ENCODE measurements at regions not wholly inside any gene's neighbourhood (a gene's known extent, or its start where the extent isn't known, plus 50 kb on each side); places are given as distances from the start of the nearest gene placed in this dataset.

DNA sequence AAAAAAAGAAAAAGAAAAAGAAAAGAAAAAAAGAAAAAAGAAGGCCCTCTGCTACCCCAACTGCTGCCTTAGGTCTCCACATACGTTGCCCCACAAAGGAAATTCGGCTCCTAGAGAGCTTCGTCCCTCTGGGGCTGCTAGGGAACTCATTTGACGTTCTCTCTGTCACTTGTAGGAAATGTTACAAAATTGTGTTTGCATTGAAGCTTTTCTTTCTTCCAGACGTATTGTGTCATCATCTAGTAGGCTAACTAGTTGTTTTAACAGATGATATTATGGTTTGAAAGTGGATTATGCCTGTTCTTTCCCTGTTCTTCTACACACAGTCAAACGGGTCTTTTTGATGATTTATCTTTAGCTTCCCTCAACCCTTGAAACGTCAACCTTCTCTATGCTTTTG lies 125.3 kb downstream of the BDH1 start:
- Histone ChIP-seq H3K9me3 (no peaks in the 10 kb centered on the region), H3K27ac (replicated peaks in 1 of 4) (peak overlapping the region; percentile 33 to 72 (median 39)), H3K36me3 (no peaks in the 10 kb centered on the region), H3K4me3 (no peak overlapping the region), H3K27me3 (no peaks in the 10 kb centered on the region), H3K4me1 (peaks cover 13 to 35% (median 24%) of the 10 kb centered on the region in 4 donors)
- WGBS: 37% methylated on average over 7 of the region's 7 CpGs
- intact Hi-C loops (cut with DNase I): no loop called here
- no peak for TF ChIP-seq POLR2A (IDR thresholded peaks at IDR 0.05; ENCODE audit: low read depth)
- TF ChIP-seq, protein P1, sequence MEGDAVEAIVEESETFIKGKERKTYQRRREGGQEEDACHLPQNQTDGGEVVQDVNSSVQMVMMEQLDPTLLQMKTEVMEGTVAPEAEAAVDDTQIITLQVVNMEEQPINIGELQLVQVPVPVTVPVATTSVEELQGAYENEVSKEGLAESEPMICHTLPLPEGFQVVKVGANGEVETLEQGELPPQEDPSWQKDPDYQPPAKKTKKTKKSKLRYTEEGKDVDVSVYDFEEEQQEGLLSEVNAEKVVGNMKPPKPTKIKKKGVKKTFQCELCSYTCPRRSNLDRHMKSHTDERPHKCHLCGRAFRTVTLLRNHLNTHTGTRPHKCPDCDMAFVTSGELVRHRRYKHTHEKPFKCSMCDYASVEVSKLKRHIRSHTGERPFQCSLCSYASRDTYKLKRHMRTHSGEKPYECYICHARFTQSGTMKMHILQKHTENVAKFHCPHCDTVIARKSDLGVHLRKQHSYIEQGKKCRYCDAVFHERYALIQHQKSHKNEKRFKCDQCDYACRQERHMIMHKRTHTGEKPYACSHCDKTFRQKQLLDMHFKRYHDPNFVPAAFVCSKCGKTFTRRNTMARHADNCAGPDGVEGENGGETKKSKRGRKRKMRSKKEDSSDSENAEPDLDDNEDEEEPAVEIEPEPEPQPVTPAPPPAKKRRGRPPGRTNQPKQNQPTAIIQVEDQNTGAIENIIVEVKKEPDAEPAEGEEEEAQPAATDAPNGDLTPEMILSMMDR (IDR thresholded peaks at IDR 0.05): no peak
- no peak for TF ChIP-seq EP300 (IDR thresholded peaks at IDR 0.05)
- TF ChIP-seq POLR2AphosphoS5 (IDR thresholded peaks at IDR 0.05): no peak
- no peak for DNase-seq (ENCODE audit: extremely low spot score)

DNA sequence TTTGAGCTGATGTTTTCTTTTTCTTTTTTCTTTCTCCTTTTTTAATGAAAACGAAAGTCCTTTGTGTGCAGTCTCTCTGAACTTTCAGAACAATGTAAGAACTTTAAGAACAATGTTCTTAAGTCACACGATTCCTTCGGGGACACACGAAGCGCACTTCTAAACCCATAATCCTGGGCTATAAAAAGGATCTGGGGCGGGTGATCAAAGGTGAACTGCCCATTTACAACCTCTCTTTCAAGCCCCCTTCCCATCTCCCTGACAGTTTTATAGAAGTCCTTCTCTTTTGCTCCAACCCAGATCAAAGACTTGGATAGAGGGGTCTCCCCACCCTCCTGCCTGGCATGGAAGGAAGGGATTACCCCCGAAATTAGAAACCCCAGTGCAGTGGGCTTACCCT lies 126.8 kb downstream of the BDH1 start:
- WGBS: 81% methylated on average over 7 of the region's 7 CpGs
- no peaks in the 10 kb centered on the region for H3K36me3 ChIP-seq
- intact Hi-C loops (cut with DNase I): no loop called here
- H3K4me1 ChIP-seq: peaks cover 13 to 35% (median 24%) of the 10 kb centered on the region in 4 donors
- no peaks in the 10 kb centered on the region for H3K27me3 ChIP-seq
- no peaks in the 10 kb centered on the region for H3K9me3 ChIP-seq
- TF ChIP-seq, protein P1 (IDR thresholded peaks at IDR 0.05): no peak
- no peak for TF ChIP-seq POLR2AphosphoS5 (IDR thresholded peaks at IDR 0.05)
- TF ChIP-seq POLR2A (IDR thresholded peaks at IDR 0.05; ENCODE audit: low read depth): no peak
- no peak for TF ChIP-seq EP300 (IDR thresholded peaks at IDR 0.05)
- no peak for DNase-seq (ENCODE audit: extremely low spot score)
- H3K27ac ChIP-seq (replicated peaks in 1 of 4): no peak overlapping the region
- H3K4me3 ChIP-seq: no peak overlapping the region

DNA sequence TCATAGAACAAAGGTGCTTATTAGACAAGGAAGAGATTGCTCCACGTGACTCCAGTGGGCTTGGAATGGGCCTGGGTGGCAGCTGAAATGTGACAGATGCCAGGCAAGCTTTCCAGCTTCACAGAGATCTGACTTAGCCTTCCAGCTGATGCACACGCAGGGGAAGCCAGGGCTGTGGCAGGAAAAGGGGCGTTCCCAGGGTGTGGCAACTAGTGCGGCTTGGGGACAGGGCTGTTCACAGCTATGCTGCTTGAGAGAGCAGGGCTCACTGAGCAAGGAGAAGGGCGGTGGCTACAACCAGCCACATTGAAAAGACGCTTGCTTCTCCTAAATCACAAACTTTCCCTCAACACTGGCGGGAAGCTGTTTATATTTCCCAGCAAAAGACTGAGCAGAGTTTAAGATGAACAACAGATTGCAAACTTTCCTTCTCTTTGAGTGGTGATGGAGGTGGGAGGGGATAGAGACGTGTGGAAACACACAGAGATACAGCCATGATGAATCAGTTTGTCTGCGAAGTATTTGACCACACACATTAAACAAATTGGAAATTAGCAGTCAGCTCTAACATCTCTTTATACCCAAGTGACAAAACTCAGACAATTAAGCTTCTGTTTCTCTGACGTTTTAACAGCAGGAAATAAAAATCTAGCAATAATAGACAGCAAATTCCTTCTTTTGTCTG lies 127.5 kb downstream of the BDH1 start:
- Histone ChIP-seq H3K9me3 (no peaks in the 10 kb centered on the region), H3K27me3 (no peaks in the 10 kb centered on the region), H3K4me3 (no peak overlapping the region), H3K27ac (replicated peaks in 1 of 4) (no peak overlapping the region), H3K36me3 (no peaks in the 10 kb centered on the region), H3K4me1 (peaks cover 13 to 38% (median 26%) of the 10 kb centered on the region in 4 donors)
- no peak for DNase-seq (ENCODE audit: extremely low spot score)
- intact Hi-C loops (cut with DNase I): no loop called here
- TF ChIP-seq, protein P1 (IDR thresholded peaks at IDR 0.05): no peak
- TF ChIP-seq POLR2AphosphoS5 (IDR thresholded peaks at IDR 0.05) (peak in 1 of 2 donors; percentile 34), EP300 (IDR thresholded peaks at IDR 0.05) (no peak), POLR2A (IDR thresholded peaks at IDR 0.05; ENCODE audit: low read depth) (no peak)
- WGBS: 66% methylated on average over 10 of the region's 10 CpGs

DNA sequence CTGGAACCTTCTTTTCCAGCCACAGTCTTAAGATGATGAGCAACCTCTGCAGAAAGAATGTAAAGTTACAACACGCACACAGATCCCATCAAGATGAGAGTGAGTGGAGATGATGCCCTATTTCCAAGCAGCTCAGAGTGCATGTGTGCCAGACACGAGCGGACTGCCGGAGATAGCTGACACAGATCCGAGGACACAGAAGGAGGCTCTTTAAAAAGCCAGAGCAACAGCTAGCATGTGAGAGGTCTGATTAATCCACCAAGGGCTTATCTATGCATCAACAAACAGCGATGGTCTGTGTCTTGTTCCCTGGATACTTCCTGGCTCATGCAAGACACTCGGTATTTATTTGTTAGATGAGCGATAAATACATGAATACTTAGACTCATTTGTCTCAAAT lies 128.6 kb upstream of the DLG1 start:
- 91% methylated on average over 8 of the region's 8 CpGs for WGBS
- H3K36me3 ChIP-seq: no peaks in the 10 kb centered on the region
- no peak for DNase-seq (ENCODE audit: extremely low spot score)
- H3K4me3 ChIP-seq: no peak overlapping the region
- intact Hi-C loops (cut with DNase I): no loop called here
- no peaks in the 10 kb centered on the region for H3K9me3 ChIP-seq
- no peak overlapping the region for H3K27ac ChIP-seq (replicated peaks in 1 of 4)
- H3K27me3 ChIP-seq: no peaks in the 10 kb centered on the region
- TF ChIP-seq POLR2A (IDR thresholded peaks at IDR 0.05; ENCODE audit: low read depth) (no peak), EP300 (IDR thresholded peaks at IDR 0.05) (no peak), POLR2AphosphoS5 (IDR thresholded peaks at IDR 0.05) (no peak)
- TF ChIP-seq, protein P1 (IDR thresholded peaks at IDR 0.05): no peak
- peaks cover 12 to 44% (median 32%) of the 10 kb centered on the region in 4 donors for H3K4me1 ChIP-seq
